Colonic mucosa (tissue), 4 donors: ENCODE measurements at regions not wholly inside any gene's neighbourhood (a gene's known extent, or its start where the extent isn't known, plus 50 kb on each side); places are given as distances from the start of the nearest gene placed in this dataset.

ENCODE experiments used
- DNase-seq: peaks from one replicate; pipeline ENCODE4 v3.0.0-alpha.2; 2020
- H3K27ac ChIP-seq: fragments of 200-600 bp; one replicate; pipeline ENCODE4 v1.8.0; 2021
- H3K27me3 ChIP-seq: fragments of 200-600 bp; one replicate; pipeline ENCODE4 v1.8.0; 2021
- H3K36me3 ChIP-seq: fragments of 200-600 bp; one replicate; pipeline ENCODE4 v1.8.0; 2021
- H3K4me1 ChIP-seq: fragments of 200-600 bp; one replicate; pipeline ENCODE4 v1.8.0; 2021; ENCODE audit warnings: mild to moderate bottlenecking
- H3K4me3 ChIP-seq: fragments of 200-600 bp; one replicate; pipeline ENCODE4 v1.8.0; 2021
- H3K9ac ChIP-seq, 2 donors: one replicate each; pipeline ENCODE4 v1.7.0; 2013; ENCODE audit warnings: control low read depth in 2 of 2, low read depth in 2 of 2, low read length in 2 of 2
- H3K9me3 ChIP-seq: fragments of 200-600 bp; one replicate; pipeline ENCODE4 v1.8.0; 2021
- intact Hi-C: fragments of 100-400 bp; cut with DNase I; formaldehyde crosslinking; loops from one replicate; pipeline ENCODE4 v1.14.1; 2022
- TF ChIP-seq, protein P1 (sequence below): fragments of 200-600 bp; IDR thresholded peaks from one replicate; pipeline ENCODE4 v1.8.0; 2022; ENCODE audit warnings: antibody characterized with exemption, mild to moderate bottlenecking
- donor health status: healthy.
- donor health status: DM: no; HTN: no; CAD: no.
- donor health status: DM: no; HTN: no; CAD: no.

DNA sequence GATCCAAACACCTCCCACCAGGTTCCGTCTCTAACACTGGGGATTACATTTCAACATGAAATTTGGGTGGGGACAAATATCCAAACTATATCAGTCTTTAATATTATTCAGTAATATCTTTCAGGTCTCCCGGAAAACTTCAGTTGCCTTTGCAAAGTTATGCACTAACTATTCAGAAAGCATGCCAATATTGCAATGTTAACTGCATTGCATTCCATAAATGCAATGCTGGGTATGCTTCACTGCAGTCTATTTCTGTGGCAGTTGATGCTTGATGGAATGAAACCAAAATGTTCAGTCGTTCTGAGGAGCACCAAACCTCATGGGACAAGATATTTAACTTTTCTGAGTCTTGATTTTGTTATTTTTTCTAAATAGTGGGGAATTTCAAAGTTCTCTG is 147.5 kb downstream of the SLC16A9 start:
- H3K9ac ChIP-seq = no peak overlapping the region
- intact Hi-C loops = no loop called here
- no peaks in the 10 kb centered on the region for H3K9me3 ChIP-seq
- TF ChIP-seq, protein P1, sequence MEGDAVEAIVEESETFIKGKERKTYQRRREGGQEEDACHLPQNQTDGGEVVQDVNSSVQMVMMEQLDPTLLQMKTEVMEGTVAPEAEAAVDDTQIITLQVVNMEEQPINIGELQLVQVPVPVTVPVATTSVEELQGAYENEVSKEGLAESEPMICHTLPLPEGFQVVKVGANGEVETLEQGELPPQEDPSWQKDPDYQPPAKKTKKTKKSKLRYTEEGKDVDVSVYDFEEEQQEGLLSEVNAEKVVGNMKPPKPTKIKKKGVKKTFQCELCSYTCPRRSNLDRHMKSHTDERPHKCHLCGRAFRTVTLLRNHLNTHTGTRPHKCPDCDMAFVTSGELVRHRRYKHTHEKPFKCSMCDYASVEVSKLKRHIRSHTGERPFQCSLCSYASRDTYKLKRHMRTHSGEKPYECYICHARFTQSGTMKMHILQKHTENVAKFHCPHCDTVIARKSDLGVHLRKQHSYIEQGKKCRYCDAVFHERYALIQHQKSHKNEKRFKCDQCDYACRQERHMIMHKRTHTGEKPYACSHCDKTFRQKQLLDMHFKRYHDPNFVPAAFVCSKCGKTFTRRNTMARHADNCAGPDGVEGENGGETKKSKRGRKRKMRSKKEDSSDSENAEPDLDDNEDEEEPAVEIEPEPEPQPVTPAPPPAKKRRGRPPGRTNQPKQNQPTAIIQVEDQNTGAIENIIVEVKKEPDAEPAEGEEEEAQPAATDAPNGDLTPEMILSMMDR = no peak
- no peak overlapping the region for H3K4me3 ChIP-seq
- no peak for DNase-seq
- H3K36me3 ChIP-seq = no peaks in the 10 kb centered on the region
- no peaks in the 10 kb centered on the region for H3K4me1 ChIP-seq
- no peaks in the 10 kb centered on the region for H3K27me3 ChIP-seq
- no peak overlapping the region for H3K27ac ChIP-seq

DNA sequence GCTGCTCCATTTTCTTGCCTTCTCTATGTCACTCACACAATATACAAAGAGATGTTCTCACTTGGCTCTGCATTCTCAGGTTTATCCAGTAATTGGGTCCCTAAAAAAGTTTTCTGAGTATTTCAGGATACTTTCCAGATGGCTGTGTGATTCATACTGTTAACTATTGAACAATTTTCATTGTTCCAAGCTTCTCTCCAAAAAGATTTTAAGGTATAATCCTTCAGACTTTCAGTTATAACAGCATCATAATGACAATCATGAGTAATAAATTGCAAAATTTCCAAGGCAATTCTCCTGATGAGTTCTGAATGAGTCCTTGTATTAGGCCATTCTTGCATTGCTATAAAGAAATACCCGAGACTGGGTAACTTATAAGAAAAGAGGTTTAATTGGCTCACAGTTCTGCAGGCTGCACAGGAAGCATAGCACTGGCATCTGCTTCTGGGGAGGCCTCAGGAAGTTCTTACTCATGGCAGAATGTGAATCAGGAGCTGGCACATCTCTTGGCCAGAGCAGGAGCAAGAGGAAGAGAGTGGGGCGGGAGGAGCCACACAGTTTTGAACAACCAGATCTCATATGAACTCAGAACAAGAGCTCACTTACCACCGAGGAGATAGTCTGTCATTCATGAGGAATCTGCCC is 148.1 kb downstream of the SLC16A9 start:
- Histone ChIP-seq H3K36me3 (no peaks in the 10 kb centered on the region), H3K27me3 (no peaks in the 10 kb centered on the region), H3K9me3 (no peaks in the 10 kb centered on the region), H3K9ac (no peak overlapping the region), H3K4me3 (no peak overlapping the region), H3K4me1 (no peaks in the 10 kb centered on the region), H3K27ac (no peak overlapping the region)
- intact Hi-C loops = no loop called here
- DNase-seq = no peak
- TF ChIP-seq, protein P1 = no peak

DNA sequence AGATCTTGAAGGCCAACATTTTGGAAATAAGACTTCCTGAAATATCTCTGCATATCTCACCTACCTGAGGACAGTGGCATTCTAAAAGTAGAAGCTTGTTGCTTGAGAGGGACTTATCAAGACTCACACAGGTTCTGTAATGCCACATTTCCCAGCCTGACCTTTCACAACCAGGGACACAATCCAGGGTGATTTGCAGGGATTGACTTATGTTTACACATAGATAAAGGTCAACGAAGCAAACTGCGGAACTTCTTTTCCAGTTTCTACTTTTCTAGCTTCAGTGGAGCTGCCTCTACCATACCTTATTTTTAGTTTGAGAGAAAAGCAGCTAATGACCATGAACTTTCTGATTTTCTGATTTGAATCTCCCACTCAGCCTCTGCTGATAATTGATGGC is 148.7 kb downstream of the SLC16A9 start:
- no peak overlapping the region for H3K4me3 ChIP-seq
- H3K9me3 ChIP-seq = no peaks in the 10 kb centered on the region
- TF ChIP-seq, protein P1 = no peak
- H3K4me1 ChIP-seq = no peaks in the 10 kb centered on the region
- intact Hi-C loops = no loop called here
- no peak overlapping the region for H3K27ac ChIP-seq
- H3K9ac ChIP-seq = no peak overlapping the region
- DNase-seq = no peak
- H3K27me3 ChIP-seq = no peaks in the 10 kb centered on the region
- H3K36me3 ChIP-seq = no peaks in the 10 kb centered on the region

DNA sequence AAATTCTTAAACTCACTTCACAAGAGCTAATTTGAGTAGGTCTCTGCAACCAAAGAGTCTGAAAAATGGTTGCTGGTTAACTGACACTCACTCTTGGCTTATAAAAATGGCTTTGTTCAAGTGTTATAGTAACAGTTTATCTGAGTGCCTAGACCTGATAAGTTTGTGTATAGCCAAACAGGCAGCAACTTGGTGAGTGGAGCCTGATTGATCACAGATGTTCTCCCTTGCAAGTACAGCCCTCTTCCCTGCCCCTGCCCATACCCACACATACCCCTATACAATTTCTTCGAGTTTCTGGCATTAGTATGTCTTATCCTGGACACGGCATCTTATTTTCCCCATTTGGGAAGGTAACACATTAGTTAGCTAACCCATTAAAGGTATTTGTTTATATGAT is 149.5 kb downstream of the SLC16A9 start:
- Histone ChIP-seq H3K4me3 (no peak overlapping the region), H3K9me3 (no peaks in the 10 kb centered on the region), H3K27ac (no peak overlapping the region), H3K9ac (no peak overlapping the region), H3K36me3 (no peaks in the 10 kb centered on the region), H3K27me3 (no peaks in the 10 kb centered on the region), H3K4me1 (no peaks in the 10 kb centered on the region)
- intact Hi-C loops = no loop called here
- DNase-seq = no peak
- TF ChIP-seq, protein P1 = no peak

DNA sequence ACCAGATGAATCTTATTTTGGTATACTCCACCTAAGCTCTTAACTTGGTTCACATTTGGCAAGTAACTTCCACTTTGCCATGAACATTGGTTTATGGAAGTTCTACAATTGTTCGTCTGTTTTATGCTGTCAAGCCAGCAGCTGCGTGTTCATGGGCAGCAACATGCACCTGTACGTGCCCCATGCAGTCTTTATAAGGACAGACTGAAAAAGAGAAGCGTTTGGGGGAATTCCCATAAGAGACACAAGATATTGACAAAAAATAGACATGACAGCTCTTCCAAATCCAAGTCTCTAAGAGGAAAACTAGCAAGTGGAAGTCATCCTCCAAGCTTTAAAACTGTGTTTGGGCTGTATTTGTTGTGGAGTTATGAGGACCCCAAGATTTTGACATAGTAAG is 151.6 kb downstream of the SLC16A9 start:
- intact Hi-C loops = no loop called here
- Histone ChIP-seq H3K27me3 (no peaks in the 10 kb centered on the region), H3K27ac (no peak overlapping the region), H3K36me3 (no peaks in the 10 kb centered on the region), H3K4me1 (no peaks in the 10 kb centered on the region), H3K9me3 (no peaks in the 10 kb centered on the region), H3K9ac (no peak overlapping the region), H3K4me3 (no peak overlapping the region)
- TF ChIP-seq, protein P1 = no peak
- no peak for DNase-seq
